ENCODE measurements at regions not wholly inside any gene's neighbourhood (a gene's known extent, or its start where the extent isn't known, plus 50 kb on each side); places are given as distances from the start of the nearest gene placed in this dataset.

DNA sequence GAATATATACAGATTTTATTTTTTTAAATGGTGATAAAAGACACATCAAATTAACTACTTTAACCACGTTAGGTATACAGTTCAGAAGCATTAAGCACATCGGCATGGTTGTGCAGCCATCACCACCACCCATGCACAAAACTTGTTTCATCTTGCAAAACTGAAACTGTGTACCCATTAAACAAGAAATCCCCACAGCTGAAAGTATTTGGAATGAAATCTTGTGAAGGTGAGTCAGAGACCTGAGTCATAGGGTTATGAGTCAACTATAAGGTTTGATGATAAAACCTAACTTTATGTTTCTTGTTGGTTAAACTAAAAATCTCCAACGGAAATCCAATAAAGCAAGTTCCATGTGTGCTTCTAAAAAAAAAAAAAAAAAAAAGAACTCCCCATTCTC is 561.6 kb upstream of the PSMD7 start:
- TF ChIP-seq CTCF (IDR thresholded peaks at IDR 0.05), result no peak
- TF ChIP-seq POLR2AphosphoS5 (IDR thresholded peaks at IDR 0.05), result no peak
- no peak for TF ChIP-seq POLR2A (IDR thresholded peaks at IDR 0.05)

All from suprapubic skin (tissue), 4 donors.